Pons (tissue), 1 donor: ENCODE measurements at regions not wholly inside any gene's neighbourhood (a gene's known extent, or its start where the extent isn't known, plus 50 kb on each side); places are given as distances from the start of the nearest gene placed in this dataset.
"Not testable (repeated sequence)": the region's sequence is repeated elsewhere in the genome, so short reads cannot be mapped to it uniquely, and the experiment has no call there.

Experiments used
- DNase-seq: peaks from one replicate; pipeline ENCODE4 v3.0.0-alpha.2; 2016; ENCODE audit warnings: low spot score

DNA sequence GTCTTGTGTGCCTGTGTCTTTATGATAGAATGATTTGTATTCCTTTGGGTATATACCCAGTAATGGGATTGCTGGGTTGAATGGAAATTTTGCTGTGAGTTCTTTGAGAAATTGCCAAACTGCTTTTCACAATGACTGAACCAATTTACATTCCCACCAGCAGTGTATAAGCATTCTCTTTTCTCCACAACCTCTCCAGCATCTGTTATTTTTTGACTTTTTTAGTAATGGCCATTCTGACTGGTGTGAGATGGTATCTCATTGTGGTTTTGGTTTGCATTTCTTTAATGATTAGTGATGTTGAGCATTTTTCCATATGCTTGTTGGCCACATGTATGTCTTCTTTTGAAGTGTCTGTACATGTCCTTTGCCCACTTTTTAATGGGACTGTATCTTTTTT lies 238.3 kb upstream of the ZEB2 start:
- not testable (repeated sequence) for DNase-seq

DNA sequence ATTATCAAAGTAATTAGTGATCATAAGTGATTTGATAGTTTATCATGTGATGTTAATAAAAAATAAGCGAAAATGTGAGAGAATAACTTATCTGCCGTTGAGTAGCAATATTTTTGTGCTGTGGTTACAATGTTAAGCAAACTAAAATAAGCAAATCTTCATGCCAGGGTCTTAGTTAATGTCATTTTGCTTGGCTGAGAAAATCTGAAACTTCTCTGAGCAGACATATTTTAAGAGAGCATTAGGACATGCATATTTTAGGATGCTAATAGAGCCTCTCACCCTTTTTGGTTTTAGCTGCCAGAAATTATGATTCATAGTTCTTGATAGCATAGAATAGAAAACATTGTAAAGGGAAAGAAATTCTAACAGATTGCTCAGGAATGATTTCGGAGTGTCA lies 233.5 kb upstream of the ZEB2 start:
- DNase-seq = no peak

DNA sequence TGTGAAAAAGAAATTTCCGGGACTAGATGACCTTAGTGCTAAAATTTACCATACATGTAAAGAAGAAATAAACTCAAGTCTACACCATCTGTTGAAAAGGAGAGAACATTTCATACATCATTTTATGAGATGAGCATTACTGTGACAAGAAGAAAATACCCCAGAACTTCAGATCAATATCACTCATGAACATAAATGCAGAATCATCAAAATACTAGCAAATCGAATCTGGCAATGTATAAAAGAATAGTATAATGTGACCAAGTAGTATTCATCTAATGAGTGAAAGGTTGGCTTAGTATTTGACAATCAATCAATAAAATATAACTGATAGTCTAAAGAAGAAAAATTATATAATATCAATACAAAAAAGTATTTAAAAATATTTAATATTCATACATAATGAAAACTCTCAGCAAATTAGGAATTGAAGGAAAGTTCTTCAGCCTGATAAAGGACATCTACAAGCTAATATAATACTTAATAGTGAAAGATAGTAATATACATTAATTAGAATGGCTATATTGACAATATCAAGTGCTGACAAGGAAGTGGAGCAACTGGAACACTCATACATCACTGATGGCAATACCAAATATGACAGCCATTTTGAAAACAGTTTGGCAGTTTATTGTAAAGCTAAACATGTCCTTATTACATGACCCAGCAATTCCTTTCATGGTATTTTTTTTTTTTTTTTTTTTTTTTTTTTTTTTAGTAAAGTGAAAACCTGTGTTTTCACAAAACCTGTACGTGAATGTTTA lies 231.4 kb upstream of the ZEB2 start:
- DNase-seq = no peak

DNA sequence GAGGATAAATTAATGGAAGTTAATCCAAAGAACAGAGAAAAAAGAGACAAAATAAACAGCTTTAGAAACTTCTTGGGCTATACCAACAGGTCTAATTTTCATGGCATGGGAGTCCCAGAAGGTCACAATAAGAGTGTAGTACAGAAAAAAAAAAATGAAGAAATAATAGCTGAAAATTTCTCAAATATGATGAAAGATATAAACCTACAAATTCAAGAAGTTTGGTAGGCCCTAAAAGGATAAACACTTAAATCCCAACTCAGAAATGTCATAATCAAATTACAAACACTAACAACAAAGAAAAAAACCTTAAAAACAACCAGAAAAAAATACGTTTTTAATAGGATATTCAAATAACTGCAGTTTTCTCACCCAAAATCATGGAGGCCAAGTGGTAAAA lies 229.3 kb upstream of the ZEB2 start:
- DNase-seq = no peak

DNA sequence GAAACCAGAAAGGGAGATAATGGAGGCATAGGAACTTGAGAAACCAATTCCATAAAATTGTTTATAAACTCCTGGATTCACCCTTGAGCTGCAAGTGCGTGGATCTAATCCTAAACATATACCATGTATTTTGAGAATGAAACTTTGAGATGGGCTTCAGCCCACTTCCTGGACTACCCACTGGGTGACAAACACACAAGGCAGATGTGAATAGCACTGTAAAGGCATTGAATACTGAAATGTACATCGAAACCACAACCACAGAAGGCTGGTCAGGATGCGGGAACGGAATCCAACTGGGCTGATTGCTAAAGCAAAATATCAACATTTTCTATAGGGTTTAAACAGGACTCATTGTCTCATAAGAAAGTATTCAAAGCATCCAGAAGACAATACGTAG lies 228.5 kb upstream of the ZEB2 start:
- no peak for DNase-seq

DNA sequence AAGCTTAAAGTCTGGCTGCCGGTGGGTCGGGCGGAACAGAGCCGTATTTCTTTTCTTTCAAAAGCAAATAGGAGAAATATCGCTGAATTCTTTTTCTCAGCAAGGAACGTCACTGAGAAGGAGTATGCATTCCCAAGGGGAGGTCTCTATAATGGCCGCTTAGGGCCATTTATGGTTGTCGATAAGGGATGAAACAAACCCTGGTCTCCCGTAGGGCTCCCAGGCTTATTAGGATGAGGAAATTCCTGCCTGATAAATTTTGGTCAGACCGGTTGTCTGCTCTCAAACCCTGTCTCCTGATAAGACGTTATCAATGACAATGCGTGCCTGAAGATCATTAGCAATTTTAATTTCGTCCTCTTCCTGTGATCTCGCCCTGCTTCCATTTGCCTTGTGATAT lies 227.7 kb upstream of the ZEB2 start:
- no peak for DNase-seq

DNA sequence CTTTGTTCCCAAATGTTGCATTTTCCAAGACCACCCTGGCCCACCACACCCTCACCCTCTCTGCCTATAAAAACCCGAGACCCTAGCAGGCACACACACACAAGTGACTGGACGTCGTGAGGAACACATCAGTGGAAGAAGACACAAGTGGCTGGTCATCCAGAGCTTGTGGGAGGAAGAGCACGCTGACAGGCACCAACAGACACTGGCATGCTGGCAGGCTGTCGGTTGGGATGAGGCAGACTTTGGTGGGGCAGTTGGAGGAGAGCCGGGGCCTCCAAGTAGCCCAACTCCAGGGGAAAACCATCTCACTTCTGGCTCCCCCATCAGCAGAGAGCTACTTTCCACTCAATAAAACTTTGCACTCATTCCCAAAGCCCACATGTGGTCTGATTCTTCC lies 225.5 kb upstream of the ZEB2 start:
- DNase-seq = no peak

DNA sequence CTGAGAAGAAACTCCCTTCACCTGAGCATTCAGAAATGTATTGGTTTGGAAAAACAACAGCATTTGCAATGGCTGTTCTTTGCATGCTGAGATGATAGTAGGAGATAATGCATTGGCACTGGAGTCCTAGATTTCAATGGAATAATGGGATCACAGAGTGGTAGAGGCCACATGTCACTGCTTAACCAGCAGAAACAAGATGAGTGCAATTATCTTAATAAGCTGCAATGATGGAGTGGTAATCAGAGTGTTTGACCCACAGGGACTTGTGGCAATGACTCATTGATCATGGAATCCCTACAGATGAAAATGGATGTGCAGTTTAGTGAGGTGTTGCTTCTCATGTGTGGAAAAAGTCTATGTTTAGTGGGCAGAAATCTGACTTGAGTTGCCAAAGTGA lies 218.8 kb upstream of the ZEB2 start:
- DNase-seq = no peak

DNA sequence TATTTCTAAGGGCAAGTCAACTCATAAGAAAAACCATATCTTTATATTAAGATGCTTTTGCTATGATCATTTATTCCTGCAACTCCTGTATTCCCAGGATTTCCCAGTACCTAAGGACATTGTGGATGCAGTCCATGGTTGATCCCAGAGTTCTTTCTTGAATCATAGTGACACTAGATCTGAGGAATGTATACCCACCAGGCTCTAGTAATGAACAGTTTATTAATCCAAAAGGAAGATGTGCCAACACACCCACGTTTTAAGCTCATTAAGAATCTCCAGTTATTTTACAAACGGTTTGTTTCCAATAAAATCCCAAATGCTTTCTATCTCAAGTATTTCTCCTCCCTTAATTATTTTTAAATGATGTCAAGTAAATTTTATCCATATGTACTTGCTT lies 210.8 kb upstream of the ZEB2 start:
- DNase-seq = no peak

DNA sequence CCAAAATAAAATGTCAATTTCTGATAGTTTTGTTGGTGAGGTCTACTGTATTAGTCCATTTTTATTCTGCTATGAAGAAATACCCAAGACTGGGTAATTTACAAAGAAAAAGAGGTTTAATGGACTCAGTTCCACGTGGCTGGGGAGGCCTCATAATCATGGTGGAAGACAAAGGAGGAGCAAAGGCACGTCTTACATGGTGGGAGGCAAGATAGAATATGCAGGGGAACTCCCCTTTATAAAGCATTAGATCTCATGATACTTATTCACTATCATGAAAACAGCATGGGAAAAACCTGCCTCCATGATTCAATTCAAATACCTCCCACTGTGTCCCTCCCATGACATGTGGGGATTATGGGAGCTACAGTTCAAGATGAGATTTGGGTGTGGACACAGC lies 204.5 kb upstream of the ZEB2 start:
- DNase-seq = not testable (repeated sequence)

DNA sequence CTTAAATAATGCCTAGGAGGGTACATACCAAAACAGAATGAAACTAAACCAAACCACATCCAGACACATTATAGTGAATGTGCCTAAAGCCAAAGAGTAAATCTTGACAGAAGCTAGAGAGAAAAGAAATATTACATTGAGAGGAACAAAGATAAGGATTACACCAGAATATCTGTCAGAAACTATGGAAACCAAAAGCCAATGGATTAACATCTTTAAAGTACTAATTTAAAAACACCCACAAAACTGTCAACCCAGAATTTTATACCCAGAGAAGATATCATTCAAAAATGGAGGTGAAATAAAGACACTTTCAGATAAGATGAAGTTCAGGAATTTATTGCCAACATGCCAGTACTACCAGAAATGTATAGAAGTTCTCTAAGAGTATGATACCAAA lies 198.5 kb upstream of the ZEB2 start:
- DNase-seq = no peak

DNA sequence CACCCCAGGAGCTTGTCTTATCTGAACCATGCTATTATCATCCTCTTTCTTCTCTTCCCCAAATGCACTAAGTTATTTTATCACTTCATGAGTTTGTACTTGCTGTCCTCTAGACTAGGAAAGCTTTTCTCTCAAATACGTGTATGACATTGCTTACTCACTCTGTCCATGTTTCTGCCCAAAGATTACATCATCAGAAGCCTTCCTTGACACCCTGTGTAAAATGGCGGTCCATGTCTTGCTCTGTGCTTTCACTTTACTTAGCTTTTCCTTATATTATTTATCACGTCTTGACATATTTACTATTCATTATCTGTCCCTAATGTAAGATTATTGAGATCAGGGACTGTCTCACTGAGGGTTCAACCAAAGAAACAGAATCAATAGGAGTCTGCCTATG lies 196.1 kb upstream of the ZEB2 start:
- no peak for DNase-seq

DNA sequence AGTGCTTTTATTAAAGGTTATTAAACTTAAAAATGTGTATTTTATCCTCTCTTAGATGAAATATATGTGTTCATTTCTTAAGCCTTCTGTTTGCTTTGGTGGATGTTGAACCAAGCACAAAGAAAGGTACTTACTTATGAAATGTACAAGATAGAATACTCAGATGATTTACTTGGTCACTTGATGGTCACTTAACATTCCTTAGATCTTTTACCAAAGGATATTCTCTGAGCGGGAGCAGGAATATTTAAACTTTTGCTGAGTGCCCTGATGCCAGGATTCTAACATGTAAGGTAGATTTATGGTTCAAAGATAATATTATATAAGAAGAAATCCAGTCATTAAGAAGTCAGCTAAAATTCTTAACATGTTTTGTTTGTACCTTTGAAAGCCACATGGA lies 193.5 kb upstream of the ZEB2 start:
- DNase-seq = no peak

DNA sequence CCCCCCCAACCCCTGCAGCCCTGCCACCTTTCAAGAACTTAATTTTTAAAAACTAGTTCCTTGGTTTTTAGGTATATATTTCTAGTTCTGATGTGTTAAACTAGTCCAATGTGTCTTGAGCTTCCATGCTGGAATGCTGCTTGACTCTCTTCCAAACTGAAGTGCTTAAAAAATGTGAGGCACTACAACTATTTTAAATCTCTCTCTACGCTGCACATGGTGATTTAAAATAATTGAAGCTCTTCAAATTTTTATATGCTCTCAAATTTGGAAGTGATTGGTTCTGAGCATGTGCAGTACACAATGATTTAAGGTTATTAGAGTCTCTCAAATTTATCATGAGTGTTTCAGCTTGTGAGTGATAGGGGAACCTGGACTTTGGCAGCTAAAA lies 192.6 kb upstream of the ZEB2 start:
- DNase-seq = no peak

DNA sequence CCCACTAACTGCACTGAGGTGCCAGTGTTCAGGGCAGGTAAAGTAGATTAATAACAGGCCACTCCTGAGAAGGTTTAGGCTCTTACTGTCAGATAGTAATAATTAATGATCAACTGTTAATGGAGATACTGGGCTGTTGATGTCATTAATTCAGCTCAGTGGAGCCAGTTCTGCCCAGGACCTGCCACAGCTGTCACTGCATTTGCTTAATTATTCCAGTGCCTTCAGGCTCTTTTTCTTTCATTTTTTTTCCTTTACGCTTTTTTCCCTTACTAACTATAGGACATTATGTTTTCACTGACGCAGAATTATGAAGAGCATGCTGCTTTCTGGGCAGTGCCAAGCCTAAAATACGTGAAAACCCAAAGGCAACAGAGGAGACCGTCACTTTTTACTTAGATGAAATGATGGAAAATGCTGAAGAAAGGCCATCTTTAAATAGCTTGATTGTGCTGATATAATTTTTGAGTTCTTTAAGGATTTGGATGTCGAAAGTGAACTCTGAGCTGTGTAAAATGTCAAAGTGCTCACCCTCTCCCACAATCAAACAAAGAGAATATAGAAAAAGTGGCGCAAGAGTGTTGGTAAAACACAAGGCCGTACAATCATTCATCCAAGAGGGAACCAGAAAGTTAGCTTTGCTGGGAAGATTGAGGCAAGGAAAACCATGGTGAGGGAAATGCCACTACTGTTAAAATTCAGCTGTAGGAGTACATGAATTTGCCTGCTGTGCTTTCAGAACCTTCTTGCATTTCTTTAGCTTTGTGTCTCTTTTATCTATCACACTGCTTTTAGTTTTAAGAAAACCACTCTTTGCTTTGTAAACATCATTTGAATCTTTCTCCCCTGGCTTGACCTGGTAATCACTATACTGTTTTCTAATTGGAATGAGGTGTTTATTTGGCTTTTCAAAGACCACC lies 192.0 kb upstream of the ZEB2 start:
- no peak for DNase-seq

DNA sequence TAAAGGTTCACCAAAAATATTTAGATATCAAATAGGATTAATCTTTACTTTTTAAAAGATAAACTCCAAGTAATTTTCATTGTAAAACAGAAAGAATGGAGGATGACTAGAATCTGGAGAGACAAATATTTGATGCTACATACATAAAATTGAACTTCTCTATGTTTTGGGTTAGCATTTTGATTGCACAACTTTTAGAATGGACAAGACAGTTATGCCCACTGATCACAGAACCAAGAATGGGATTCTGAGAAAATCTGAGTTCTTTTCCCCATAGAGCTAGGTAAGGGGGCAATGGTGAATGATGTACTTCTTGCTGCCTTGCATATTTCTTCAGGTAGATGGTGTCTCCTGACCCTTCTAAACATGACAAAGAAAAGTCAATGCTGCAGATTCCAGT lies 191.2 kb upstream of the ZEB2 start:
- no peak for DNase-seq

DNA sequence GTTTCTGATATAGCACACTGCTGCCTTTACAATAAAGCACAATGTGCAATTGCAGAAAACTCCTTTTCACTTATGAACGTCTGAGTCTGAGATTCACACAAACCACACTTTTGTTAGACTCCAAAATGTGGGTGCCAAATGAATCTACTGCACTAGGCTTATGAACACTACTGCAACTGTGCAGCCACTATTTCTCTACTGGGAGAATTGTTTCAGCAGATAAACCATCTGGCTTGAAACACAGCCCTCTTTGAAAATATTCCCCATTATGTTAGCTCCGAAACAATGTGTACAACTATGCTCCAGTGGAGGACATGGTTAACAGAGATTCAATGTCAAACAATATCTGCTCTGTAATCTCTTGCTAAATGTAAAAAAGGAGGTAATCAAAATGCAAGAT lies 188.7 kb upstream of the ZEB2 start:
- DNase-seq = peak; percentile 99

DNA sequence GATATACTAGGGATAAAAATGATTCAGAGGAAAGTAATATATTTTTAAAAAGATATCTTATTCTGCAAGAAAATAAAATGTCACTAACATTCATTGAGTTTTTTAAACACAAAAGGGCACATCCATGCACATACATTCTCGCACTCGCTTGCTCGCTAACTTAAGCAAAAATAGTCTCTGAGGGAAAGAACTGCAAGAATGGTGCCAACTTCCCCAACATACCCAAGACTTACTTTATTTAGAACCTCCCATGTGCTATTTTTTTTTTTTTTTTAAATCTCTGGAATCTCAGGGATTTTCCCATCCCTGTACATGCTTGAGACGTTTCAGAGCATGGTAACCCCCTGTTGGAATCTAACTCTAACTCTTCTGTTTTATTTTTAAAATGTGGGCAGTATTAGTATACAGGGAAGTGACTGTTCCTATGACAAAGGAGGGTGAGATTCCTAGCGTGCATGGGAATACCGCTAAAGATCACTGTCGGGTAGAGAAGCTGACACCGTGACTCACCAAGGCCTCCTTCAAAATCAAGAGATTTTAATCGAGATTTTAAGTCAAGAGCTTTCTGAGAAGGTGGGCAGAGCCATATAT lies 187.9 kb upstream of the ZEB2 start:
- DNase-seq = peak; percentile 38

DNA sequence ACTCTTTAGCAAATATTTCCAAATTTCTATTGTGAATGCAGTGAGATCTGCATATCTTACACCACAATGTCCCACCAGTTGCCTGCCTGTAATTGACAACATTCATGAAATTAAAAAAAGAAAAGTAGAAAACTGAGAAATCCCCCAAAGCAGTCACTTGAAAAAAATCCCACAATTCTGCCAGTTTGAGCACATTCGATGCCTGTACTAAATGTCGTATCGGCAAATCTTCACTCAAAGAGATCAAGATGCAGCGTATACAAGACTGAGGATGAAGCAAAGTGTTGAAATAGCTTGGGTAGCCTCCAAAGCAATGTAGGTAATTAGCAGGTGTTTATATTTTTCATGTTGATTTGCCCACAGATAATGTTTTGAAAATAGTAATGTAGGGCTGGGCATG lies 186.7 kb upstream of the ZEB2 start:
- DNase-seq = no peak

DNA sequence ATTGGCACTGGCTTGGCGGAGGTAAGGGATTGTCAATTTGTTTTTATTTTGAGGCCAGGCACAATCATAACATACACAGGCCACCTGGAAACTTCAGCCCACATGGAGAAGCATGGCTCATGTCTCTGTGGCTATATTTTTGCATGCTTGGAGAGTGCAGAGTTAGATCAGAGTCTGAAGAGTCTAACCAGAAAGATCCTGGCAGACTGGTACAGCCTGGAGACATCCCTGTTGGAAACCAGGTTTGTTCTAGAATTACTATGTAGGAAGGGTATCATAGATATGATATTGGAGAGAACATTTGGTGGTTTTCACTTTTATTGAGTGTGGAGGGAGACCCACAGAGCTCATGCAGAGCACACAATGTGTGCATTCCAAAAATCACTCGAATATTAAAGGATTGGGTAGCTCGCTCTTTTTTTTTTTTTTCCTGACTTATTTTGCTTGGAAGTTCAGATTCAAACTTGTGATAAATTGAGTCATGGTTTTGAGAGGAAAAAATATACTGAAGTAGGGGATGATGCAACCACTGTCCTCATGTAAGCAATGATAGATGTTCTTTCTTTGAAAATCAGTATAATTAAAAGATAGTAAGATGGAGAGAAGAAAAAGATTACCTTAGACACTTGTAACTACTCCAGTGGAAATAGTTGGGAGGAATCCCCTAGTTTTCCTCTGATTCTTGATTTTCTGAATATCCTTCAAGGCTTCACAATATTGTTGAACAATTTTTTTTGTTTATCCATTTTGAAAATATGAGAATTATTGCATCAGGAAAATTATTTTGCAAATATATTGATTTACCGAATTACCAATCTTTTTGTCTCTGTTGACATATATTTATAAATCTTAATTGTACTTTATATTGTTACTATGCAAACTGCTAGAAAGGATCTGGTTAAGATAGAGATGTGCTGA lies 185.7 kb upstream of the ZEB2 start:
- DNase-seq = no peak

DNA sequence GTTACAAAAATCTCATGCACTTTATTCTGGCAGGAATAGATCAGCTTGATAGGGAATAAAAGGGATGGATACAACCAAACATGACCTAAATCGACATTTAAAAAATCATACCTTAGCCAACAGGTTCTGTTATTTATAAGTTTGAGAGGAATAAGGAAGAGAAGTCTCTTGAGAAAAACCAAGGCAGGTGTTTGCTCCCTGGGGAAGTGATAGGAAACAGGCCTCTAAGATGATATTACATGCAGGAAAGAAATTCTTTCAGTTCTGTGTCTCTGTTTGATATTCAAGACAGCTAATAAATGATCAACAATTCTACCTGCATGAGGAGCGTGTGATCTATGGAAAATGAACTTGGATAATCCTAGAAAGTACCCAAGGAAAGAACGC lies 184.8 kb upstream of the ZEB2 start:
- no peak for DNase-seq
